GM12878 (cell line): ENCODE measurements at regions not wholly inside any gene's neighbourhood (a gene's known extent, or its start where the extent isn't known, plus 50 kb on each side); places are given as distances from the start of the nearest gene placed in this dataset.
A peak's percentile ranks its signal among the peaks of the same experiment; 100 is the strongest.

Source experiments
- CHD2 ChIP-seq: IDR thresholded peaks from 2 replicates; pipeline ENCODE4 v1.6.1; 2011; ENCODE audit warnings: low read depth, low read length, improper control_type of control experiment, borderline replicate concordance
- EED ChIP-seq: sonication (generic); IDR thresholded peaks from 2 replicates; pipeline ENCODE4 v1.6.1; 2016; ENCODE audit warnings: antibody characterized with exemption, low read depth
- EGR1 ChIP-seq, 2 experiments: IDR thresholded peaks; 1 replicate in 1 of 2; 2 replicates in 1 of 2; pipeline ENCODE4 v1.6.1; 2011 to 2012; ENCODE audit warnings: low read depth in 2 of 2, low read length in 2 of 2, borderline replicate concordance in 1 of 2, mild to moderate bottlenecking in 1 of 2, moderate library complexity in 1 of 2
- FOS ChIP-seq: IDR thresholded peaks from 3 replicates; pipeline ENCODE4 v1.6.1; 2011; ENCODE audit warnings: borderline replicate concordance; ENCODE audit not compliant: insufficient read length; ENCODE audit errors: extremely low read depth
- HCFC1 ChIP-seq: fragments of 150-350 bp; IDR thresholded peaks from 2 replicates; pipeline ENCODE4 v1.6.1; 2014; ENCODE audit warnings: low read length
- HDAC6 ChIP-seq: fragments of 200-600 bp; sonication (generic); IDR thresholded peaks from one replicate; pipeline ENCODE4 v1.8.0; 2017; ENCODE audit warnings: antibody characterized with exemption; ENCODE audit not compliant: unreplicated experiment
- HDGF ChIP-seq: fragments of 450-650 bp; IDR thresholded peaks from 2 replicates; pipeline ENCODE4 v1.6.1; 2016; ENCODE audit warnings: antibody characterized with exemption
- HSF1 ChIP-seq: fragments of 150-350 bp; IDR thresholded peaks from 2 replicates; pipeline ENCODE4 v1.6.1; 2014; ENCODE audit warnings: mild to moderate bottlenecking, low read depth, low read length
- IKZF1 ChIP-seq: fragments of 450-650 bp; conservative IDR thresholded peaks from 2 replicates; pipeline ENCODE4 v1.6.1; 2017; ENCODE audit warnings: antibody characterized with exemption, mild to moderate bottlenecking
- IRF4 ChIP-seq: IDR thresholded peaks from 2 replicates; pipeline ENCODE4 v1.6.1; 2011; ENCODE audit warnings: low read depth, low read length
- JUNB ChIP-seq: IDR thresholded peaks from 2 replicates; pipeline ENCODE4 v1.6.1; 2016; ENCODE audit warnings: antibody characterized with exemption, mild to moderate bottlenecking
- JUND ChIP-seq: IDR thresholded peaks from 2 replicates; pipeline ENCODE4 v1.6.1; 2012; ENCODE audit warnings: low read depth, mild to moderate bottlenecking, low read length, improper control_type of control experiment, moderate library complexity
- NR2F1 ChIP-seq: fragments of 450-650 bp; conservative IDR thresholded peaks from 2 replicates; pipeline ENCODE4 v1.6.1; 2017; ENCODE audit warnings: mild to moderate bottlenecking
- POLR2A ChIP-seq: IDR thresholded peaks from 2 replicates; pipeline ENCODE4 v1.6.1; 2011; ENCODE audit warnings: low read depth, mild to moderate bottlenecking, low read length
- POLR2AphosphoS5 ChIP-seq: IDR thresholded peaks from 2 replicates; pipeline ENCODE4 v1.6.1; 2011; ENCODE audit warnings: mild to moderate bottlenecking, low read length, inconsistent platforms
- POU2F2 ChIP-seq: IDR thresholded peaks from 3 replicates; pipeline ENCODE4 v1.6.1; 2011; ENCODE audit warnings: low read depth, mild to moderate bottlenecking, low read length, borderline replicate concordance
- RELA ChIP-seq: fragments of 450-650 bp; IDR thresholded peaks from 2 replicates; pipeline ENCODE4 v1.8.0; 2014; ENCODE audit warnings: borderline replicate concordance; ENCODE audit not compliant: partially characterized antibody
- SRF ChIP-seq, 2 experiments: IDR thresholded peaks; 2 replicates each; pipeline ENCODE4 v1.6.1; 2011; ENCODE audit warnings: low read depth in 2 of 2, low read length in 2 of 2, mild to moderate bottlenecking in 1 of 2, moderate library complexity in 1 of 2
- TBL1XR1 ChIP-seq: IDR thresholded peaks from 2 replicates; pipeline ENCODE4 v1.6.1; 2012; ENCODE audit warnings: low read depth, low read length, improper control_type of control experiment
- TCF12 ChIP-seq: IDR thresholded peaks from 2 replicates; pipeline ENCODE4 v1.6.1; 2011; ENCODE audit warnings: low read depth, mild to moderate bottlenecking, low read length
- ZNF207 ChIP-seq: fragments of 450-650 bp; IDR thresholded peaks from 2 replicates; pipeline ENCODE4 v1.6.1; 2014; ENCODE audit warnings: antibody characterized with exemption, mild to moderate bottlenecking, borderline replicate concordance
- ZNF622 ChIP-seq: fragments of 450-650 bp; IDR thresholded peaks from 2 replicates; pipeline ENCODE4 v1.6.1; 2017; ENCODE audit warnings: mild to moderate bottlenecking, inconsistent platforms
- ZZZ3 ChIP-seq: IDR thresholded peaks from 2 replicates; pipeline ENCODE4 v1.6.1; 2011; ENCODE audit warnings: low read depth; ENCODE audit not compliant: control insufficient read depth, insufficient read length
- TF ChIP-seq, protein P1 (sequence below): fragments of 450-650 bp; formaldehyde crosslinking; IDR thresholded peaks from 2 replicates; pipeline ENCODE4 v1.4.0; 2022; ENCODE audit warnings: mild to moderate bottlenecking, moderate library complexity
- TF ChIP-seq, protein P2 (sequence below): IDR thresholded peaks from 2 replicates; pipeline ENCODE4 v1.6.1; 2011; ENCODE audit warnings: borderline replicate concordance, low read depth, mild to moderate bottlenecking, moderate library complexity, mixed read lengths, low read length; ENCODE audit not compliant: insufficient read depth; ENCODE audit errors: extremely low read length
- TF ChIP-seq, protein P3 (sequence below): IDR thresholded peaks from 2 replicates; pipeline ENCODE4 v1.6.1; 2012; ENCODE audit warnings: low read depth, low read length, improper control_type of control experiment

DNA sequence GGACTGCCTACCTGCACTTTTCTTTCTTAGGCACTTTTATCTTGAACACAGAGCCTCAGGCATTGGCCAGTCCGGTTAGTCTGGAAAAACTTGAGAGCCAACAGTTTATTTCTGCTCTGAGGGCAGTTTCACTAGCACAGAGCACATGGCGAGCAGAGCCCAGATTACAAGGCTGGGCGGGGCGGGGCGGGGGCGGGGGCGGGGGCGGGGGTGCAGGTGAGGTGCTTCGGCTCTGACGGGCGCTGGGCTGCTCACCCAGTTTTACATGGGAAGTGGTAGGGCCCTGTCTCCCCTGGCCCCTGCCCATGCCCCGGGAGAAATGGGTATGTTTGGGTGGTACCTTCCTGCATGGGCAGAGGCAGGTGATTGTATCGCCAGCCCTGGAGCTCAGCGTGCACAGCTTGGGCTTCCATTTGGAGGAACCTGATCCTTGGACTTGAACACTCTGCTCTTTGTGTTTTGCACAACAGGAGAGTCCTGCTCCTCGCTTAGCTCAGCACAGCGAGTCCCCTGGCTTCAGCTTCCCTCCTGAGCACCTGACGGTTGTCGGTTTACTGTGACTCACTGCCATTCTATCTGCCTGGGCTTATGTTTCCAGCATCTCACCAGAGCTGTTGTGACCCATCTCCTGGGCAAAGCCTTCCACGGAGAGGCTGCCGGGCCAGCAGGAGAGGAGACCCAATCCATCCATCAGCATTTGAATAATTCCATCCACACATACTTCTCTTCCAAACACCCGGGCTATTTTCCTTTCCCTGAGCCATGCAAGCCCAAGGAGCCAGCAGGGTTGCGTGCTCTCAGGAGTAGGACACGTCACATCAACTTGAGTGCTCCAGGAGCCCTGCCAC, 108.5 kb downstream of the ARF6 start (continued):
- peak; percentile 55; the same call in 1 of the 2 replicates for TF ChIP-seq CHD2
- TF ChIP-seq POLR2A = no peak
- TF ChIP-seq NR2F1 = no peak
- TF ChIP-seq TCF12 = no peak
- no peak for TF ChIP-seq TBL1XR1
- TF ChIP-seq FOS = no peak
- TF ChIP-seq HSF1 = no peak
- TF ChIP-seq, protein P1, sequence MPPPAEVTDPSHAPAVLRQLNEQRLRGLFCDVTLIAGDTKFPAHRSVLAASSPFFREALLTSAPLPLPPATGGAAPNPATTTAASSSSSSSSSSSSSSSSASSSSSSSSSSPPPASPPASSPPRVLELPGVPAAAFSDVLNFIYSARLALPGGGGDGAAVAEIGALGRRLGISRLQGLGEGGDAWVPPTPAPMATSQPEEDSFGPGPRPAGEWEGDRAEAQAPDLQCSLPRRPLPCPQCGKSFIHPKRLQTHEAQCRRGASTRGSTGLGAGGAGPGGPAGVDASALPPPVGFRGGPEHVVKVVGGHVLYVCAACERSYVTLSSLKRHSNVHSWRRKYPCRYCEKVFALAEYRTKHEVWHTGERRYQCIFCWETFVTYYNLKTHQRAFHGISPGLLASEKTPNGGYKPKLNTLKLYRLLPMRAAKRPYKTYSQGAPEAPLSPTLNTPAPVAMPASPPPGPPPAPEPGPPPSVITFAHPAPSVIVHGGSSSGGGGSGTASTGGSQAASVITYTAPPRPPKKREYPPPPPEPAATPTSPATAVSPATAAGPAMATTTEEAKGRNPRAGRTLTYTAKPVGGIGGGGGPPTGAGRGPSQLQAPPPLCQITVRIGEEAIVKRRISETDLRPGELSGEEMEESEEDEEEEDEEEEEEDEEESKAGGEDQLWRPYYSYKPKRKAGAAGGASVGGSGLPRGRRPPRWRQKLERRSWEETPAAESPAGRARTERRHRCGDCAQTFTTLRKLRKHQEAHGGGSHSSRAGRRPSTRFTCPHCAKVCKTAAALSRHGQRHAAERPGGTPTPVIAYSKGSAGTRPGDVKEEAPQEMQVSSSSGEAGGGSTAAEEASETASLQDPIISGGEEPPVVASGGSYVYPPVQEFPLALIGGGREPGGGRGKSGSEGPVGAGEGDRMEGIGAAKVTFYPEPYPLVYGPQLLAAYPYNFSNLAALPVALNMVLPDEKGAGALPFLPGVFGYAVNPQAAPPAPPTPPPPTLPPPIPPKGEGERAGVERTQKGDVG (CRISPR knock-in tag) = no peak
- TF ChIP-seq RELA = no peak
- TF ChIP-seq SRF (IDR thresholded peaks at IDR 0.05; ENCODE audit: low read depth in 2 of 2, low read length in 2 of 2) = no peak
- no peak for TF ChIP-seq HDAC6
- TF ChIP-seq EGR1 (IDR thresholded peaks at IDR 0.05; ENCODE audit: borderline replicate concordance in 1 of 2, low read depth in 2 of 2, low read length in 2 of 2) = peak in 1 of 2 experiments; percentile 75; a peak in 2 of 3 replicates
- TF ChIP-seq, protein P2, sequence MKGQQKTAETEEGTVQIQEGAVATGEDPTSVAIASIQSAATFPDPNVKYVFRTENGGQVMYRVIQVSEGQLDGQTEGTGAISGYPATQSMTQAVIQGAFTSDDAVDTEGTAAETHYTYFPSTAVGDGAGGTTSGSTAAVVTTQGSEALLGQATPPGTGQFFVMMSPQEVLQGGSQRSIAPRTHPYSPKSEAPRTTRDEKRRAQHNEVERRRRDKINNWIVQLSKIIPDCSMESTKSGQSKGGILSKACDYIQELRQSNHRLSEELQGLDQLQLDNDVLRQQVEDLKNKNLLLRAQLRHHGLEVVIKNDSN = no peak
- no peak for TF ChIP-seq IRF4
- no peak for TF ChIP-seq ZNF622
- TF ChIP-seq JUND = no peak
- TF ChIP-seq IKZF1 = no peak; the same call in 1 of the 2 replicates
- TF ChIP-seq POLR2AphosphoS5 = no peak
- no peak for TF ChIP-seq ZZZ3
- TF ChIP-seq HCFC1 = no peak
- no peak for TF ChIP-seq JUNB
- TF ChIP-seq ZNF207 = no peak
- peak; percentile 97 for TF ChIP-seq HDGF
- peak; percentile 96 for TF ChIP-seq EED
- TF ChIP-seq POU2F2 = no peak; the same call in 2 of the 3 replicates
- TF ChIP-seq, protein P3, sequence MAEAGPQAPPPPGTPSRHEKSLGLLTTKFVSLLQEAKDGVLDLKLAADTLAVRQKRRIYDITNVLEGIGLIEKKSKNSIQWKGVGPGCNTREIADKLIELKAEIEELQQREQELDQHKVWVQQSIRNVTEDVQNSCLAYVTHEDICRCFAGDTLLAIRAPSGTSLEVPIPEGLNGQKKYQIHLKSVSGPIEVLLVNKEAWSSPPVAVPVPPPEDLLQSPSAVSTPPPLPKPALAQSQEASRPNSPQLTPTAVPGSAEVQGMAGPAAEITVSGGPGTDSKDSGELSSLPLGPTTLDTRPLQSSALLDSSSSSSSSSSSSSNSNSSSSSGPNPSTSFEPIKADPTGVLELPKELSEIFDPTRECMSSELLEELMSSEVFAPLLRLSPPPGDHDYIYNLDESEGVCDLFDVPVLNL = no peak
